ENCODE measurements at regions not wholly inside any gene's neighbourhood (a gene's known extent, or its start where the extent isn't known, plus 50 kb on each side); places are given as distances from the start of the nearest gene placed in this dataset.
"Not testable (repeated sequence)": the region's sequence is repeated elsewhere in the genome, so short reads cannot be mapped to it uniquely, and the experiment has no call there.

DNA sequence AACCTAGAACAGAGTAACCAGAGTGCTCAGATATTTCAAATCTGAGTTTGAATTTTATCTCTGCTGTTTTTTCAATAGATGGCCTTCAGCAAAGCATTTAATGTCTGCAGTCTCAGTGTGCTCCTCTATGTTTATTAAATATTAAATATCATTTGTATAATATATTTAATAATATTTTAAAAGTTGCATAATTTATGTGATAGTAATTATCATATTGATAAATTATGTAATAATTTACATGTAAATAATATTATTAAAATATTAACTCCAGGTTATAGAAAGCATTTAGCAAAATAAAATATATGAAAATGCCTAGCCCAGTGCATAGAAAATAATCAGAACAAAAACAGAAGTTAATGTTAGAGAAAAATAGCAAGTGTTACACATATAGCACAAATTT, 930.0 kb upstream of the SLC35B3 start:
- DNase-seq = no peak

DNA sequence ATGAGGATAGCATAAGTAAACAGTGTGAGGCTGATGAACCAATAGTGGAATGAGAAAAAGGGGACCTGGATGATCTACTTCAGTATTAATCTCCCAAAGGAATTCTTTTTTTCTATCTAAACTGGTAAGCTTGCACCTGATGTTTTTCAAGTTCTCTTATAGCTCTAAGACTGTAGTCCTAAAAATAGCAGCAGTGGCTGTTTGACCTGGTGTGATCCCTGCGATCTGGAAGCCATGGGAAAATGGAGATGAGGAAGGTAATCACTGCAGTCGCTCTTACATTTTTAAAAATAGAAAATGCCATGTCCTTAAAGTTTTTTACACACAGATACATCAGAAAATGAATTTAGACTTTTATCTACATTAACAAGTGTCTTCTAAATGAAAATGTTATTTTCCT, 926.4 kb upstream of the SLC35B3 start:
- DNase-seq = no peak

DNA sequence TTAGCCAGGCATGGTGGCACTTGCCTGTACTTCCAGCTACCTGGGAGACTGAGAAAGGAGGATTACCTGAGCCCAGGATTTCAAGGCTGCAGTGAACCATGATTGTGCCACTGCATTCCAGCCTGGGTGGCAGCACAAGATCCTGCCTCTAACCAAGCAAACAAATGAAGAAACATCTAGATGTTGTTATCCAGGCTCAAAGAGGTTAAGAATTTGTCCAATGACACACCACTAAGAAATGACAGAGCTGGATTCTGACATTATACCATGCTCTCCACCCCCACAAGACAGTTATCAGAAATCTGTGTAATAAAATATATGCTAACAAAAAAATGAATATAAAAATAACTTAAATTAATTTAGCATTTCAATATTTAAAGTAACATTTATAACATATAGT, 925.5 kb upstream of the SLC35B3 start:
- DNase-seq = no peak

DNA sequence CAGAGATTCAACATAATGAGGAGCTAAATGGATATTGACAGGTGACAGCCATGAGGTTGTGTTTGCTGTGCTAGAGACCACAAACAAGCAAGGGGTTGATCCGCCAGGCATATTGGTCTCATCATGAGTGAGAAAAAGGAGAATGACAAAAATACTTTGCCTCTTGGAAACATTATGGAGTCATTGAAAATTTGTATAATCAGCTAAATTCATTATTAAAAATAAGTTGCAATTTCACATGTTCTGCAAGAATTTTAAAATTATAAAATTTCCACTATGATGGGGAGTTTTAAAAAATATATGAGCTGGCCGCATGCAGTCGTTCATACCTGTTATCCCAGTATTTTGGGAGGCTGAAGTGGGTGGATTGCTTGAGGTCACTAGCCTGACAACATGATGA, 912.3 kb upstream of the SLC35B3 start:
- DNase-seq = no peak

DNA sequence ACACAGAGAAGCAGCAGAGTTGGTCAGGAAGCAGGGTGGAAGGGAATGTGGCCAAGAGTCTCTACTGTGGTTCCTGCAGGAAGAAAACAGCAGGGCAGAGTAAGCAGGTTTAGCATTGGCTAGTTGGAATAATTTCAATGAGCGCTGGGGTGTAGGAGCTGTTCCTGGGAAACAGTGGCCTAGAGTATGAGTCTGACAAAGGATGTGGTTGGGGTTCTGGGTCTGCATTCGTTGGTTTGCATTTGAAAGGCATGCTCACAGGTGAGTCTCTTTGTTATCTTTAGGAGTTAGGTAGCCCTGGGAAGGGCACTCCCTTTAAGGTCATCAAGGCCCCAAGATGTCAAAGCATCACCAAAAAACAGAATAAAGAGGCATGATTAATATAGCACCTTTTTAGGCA, 911.6 kb upstream of the SLC35B3 start:
- DNase-seq = no peak

DNA sequence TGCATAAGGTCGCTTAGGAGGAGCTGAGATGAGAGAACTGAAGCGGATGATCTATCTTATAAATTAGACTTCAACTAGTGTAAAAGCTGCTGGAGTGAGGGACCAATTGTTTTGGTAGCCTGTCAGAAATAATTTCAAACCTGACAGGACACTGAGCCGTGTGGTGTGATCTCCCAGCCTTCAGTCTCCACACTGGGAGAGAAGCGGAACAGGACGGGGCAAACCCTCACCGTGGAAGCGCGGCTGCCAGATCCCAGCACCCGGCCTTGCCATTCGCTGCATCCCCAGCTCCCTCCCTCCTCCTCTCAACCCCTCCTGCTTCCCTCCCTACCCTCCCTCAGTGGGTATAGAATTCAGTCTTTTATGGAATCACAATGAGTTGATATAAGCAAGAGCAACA, 900.1 kb upstream of the SLC35B3 start:
- DNase-seq = no peak

DNA sequence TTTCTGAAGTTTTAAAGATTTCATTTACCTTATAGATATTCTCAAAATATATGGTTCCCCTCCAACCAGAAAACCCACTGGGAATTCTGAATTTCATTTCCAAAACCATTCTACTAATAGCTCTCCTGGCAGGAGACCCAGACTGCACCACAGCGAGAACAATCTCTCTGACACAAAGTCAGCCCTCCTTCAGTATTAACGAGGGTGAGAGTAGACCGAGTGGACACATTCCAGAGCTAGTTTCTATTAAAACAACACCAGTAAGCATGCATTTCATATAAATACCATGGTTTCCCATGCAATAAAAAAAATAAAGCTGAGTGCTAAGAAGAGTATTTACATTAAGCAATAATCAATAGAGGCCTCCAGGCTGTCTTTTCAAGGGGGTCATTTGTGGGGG, 899.6 kb upstream of the SLC35B3 start:
- no peak for DNase-seq

DNA sequence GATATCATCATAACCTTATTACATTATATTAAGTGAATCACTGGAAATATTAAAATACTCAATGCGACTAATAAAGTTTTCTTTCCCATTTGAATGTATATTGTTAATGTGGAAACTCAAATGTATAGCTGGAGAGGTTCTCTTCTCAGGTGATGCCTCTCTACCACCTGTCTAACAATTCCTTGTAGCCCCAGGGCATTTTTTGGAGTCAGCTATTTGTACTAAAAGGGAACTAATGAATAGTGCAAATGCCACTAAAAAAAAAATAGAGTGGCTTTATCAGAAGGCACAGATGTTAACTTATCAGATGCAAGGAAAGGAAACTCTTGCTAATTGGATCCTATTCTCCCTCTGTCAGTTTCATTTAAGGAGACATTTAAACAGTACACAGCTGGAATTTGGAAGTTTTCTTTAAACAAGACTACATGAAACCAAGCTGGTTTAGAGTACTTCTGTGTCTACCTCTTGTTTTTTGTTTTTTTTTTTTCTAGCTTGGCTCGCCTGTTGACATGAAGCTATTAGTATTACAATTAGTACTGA, 897.0 kb upstream of the SLC35B3 start:
- DNase-seq = no peak

DNA sequence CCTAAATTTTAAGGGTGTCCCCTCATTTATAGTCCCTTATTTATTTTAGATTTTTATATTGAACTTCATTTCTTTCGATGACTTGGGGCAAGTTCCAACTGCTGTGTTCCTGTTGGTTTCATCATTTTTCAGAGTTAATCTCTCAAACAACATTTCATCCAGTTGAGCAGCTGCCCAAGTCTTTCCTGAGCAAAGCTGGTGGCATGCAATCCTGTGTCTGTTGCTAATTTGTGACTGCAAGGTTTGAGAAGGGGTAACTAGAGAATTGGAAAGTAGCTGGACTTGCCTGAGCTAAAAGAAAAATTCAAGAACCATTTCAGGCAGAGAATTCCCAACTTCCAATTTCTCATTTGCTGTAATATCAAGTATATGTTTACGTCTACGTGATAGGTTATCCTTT, 881.5 kb upstream of the SLC35B3 start:
- no peak for DNase-seq

DNA sequence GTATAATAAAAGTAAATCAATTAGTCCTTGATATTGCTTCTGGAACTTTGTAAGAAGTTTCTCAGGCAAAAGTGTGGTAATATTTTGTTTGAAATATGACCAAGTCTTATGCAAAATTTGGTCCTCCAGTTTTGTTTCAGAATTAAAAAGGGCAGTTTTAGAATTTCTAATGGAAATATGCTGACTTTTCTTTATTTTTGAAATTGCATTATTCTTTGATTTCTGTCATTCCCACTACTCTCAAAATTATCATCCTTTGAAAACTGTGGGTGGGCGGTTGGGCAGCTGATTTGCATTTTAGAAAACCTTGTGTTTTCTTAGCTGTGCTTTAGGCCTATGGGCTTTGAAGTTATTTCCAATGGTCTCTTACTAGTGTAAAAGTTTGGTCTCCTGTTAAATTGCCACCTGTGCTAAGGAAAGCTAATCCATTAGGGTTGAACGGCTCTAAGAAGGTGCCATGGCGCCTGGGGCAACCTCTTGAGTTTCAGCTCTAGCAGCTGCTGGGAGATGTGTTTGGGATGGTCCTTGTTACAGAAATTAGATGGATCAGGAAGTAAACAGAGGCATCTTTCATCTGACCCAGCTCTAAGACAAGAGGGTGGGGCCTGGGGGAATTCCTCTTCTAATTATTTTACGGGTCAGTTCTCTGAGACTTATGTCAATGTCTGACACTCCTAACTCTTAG, 880.8 kb upstream of the SLC35B3 start:
- DNase-seq = no peak

DNA sequence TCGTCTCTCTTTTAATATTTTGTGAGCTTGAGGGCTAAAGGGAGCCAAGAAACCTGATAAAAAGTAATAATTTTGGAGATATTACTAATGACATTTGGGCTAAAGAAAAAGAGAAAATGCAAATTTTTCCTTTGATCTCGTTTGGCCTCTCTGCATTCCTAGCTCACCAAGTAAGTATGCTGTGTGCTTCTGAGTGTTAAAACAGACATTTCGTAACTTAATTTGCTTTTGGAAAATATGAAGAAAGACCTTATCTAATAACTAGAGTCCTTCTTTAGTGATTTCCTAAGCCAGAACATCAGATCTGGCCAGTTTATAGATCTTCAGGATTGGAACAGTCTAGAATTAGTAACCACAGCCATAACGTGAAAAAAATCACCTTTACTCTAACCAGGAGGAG, 872.9 kb upstream of the SLC35B3 start:
- DNase-seq = no peak

DNA sequence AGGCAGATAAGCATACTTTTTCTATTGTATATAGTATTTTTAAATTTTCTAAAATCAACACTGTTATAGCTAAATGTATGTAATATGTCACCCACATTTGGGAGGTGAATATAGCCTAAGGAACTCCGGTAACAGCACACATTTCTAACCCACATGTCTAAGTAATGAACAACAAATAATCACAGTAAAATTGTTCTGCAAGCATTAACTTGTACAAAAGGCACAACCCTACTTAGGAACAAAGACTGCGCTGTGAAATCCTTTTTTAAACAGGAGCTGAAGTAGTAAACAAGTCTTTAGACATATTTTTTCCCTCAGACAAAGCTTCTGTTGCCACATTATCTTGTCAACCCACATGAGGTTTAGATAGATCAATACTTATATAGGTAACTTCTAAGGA, 872.4 kb upstream of the SLC35B3 start:
- DNase-seq = no peak

DNA sequence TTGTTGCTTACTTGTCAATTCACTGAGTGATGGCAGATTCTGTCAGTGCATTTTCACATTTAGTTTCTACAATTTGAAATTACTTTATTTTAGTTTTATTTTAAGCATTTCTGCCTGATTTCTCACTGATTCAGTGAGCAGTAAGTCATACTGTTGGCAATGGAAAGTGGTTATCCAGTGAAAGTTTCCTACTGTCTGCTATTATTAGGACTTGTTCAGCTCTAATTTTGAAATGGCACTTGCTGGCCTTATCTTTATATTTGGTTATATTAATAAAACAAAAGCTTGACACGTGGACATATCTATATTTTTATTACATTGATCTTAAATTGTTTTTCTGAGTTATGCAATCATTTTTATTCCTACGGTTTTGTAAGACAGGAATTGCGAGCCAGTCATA, 871.8 kb upstream of the SLC35B3 start:
- no peak for DNase-seq

DNA sequence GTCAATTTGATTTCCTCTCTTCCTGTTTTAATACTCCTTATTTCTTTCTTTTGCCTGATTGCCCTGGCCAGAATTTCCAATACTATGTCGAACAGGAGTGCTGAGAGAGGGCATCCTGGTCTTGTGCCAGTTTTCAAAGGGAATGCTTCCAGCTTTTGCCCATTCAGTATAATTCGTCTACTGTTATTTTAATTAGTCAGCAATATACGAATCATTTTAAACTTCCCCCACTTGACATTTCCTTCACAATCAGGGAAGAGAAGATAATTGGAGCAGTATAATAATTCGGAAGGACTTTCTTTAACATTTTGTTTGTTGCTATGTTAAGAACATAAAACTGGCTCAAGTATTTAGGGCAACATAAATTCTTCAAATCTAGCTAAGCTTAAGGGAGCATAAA, 860.3 kb upstream of the SLC35B3 start:
- DNase-seq = no peak

DNA sequence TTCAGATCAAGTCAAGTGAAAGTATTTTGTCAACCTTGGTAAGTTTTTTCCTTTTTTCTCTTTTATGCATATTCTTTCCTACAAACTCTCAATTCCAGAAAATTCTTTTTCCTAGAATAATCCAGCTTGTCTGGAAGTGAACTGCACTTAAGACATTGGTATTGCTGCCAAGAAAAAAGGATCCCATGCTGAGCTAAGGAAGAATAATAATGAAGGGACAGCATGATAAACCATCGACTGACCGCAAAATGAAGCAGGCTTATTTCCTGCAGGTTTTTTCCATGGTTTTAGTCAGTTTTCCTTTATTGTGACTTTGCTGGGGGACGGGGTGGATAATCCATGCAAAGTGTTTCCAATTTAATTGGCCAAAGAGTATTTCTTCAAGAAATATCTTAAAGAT, 857.6 kb upstream of the SLC35B3 start:
- DNase-seq = no peak

DNA sequence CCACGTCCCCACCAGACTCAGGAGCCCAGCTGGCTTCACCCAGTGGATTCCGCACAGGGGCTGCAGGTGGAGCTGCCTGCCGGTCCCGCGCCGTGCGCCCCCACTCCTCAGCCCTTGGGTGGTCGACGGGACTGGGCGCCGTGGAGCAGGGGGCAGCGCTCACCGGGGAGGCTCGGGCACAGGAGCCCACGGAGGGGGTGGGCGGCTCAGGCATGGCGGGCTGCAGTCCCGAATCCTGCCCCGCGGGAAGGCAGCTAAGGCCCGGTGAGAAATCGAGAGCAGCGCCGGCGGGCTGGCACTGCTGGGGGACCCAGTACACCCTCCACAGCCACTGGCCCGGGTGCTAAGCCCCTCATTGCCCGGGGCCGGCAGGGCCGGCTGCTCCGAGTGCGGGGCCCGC, 855.0 kb upstream of the SLC35B3 start:
- DNase-seq = not testable (repeated sequence)

DNA sequence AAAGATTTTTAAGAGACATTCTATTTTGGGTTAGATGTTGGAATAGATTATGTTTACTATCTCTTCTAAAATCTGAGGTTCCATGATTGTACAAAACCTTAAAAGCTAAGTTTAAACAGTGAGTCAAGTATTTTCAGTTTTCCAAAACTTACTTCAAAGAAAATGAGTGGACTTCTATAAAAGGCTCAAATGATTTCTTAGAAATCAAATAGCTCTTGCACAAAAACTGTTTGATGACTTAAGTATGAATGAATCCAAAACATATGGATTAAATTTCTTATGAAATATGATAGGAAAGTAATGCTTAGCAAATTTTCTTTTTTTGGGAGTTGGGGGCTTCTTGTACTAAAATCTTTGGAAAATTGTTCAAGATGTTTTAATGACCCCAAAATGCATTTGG, 837.3 kb upstream of the SLC35B3 start:
- no peak for DNase-seq

DNA sequence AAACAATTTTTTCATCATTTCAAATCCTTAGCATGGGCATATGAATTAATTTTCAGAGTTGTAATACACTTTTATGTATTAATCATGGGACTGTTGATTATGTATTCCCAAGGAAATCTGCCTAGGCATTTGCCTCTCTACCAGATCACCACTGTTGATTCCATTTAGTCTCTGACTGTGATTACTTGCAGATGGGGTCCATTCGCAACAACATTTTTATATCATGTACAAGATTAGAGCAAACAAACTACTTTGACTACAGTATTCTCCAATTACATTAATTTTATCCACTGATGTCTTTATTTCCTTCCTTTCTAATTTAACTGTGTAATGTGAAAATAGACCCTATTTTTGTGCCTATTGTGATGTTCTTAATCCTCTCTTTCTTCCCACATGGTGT, 831.4 kb upstream of the SLC35B3 start:
- no peak for DNase-seq

DNA sequence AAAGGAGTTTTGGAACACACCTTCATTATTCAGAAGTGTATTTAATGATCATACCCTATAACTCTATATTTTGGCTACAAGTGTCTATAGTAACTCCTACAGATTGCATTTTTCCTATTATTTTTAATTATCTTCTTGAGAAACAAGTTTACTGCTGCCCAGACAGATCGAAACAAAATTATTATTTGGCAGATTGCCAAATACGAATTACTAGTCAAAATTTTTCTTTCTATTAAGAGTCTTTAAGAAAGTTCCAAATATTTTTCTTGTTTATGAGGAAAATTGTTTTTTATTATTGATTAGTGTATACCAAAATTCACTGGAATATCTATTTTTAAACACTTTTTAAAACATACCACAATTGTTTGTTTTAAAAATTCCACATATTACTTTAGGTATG, 821.9 kb upstream of the SLC35B3 start:
- no peak for DNase-seq

DNA sequence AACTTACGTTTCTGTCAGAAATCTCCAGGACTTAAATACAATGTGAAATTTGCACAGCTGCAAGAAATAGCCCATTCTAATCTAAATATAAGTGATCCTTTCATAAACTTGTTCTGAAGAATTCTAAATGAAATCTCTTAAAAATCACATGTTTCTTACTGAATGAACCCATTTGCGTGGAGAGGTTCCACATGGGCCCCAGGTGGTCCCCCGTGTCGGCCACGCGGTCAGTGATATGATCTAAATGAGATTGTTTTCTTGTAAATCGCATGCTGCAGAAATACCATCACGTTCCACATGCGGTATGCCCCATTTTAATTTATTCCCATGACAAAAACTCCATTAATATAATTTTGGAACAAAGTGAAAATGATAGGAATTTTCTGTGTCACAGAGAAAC, 818.9 kb upstream of the SLC35B3 start:
- DNase-seq = no peak

DNA sequence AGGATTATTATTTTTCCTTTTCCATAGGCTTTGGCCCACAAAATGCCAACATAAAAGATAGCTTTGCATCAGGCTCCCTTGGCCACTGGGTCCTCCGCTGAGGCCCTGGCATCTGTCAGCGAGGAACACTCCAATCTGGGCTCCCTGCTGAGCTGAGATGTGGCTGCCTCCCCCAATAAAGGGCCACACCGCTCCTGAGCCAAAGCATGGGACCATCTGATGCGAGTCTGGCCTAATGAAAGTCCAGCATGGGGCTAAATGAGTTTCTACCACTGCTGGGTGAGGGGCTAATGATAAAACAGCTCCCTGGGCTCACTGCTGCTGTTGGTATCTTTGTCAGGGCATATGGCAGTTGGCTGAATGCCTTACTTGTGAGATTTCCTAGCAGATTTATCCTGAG, 817.5 kb upstream of the SLC35B3 start:
- peak; percentile 3 for DNase-seq

DNA sequence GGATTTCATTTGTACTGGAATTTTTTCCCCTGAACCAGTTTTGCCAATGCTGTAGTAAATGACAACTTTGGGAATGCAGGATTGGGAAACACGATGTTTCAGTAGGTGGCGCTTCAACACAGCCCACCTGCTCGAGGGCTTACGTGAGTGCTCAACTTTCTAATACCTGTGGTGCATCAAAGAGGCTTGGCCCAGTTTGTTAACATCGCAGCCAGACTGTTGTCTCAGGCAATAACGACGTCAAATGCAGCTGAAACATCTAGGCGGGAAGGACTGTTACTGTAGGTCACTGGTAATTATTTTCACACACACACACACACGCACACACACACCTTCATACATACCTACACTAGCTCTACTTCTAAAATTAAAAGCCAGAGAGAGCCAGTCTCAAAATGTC, 815.5 kb upstream of the SLC35B3 start:
- peak; percentile 59 for DNase-seq

DNA sequence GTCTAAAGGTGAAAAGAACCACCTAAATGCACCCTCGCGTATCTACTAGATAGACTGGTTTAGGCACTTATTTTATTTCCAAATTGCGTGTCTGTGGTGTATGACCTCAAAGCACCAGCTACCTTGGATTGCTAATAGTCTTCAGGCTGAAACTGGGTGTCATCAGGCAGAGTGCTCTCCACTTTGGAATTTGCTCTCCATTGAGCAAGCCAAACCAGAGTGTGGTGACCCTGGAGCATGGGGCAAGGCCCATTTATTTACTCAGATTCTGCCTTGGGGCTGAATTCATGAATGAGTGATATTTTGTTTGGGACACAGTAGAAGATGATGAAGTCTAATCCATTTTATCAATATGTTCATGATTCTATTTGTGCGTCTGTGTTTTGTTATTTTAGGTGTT, 812.8 kb upstream of the SLC35B3 start:
- DNase-seq = no peak

DNA sequence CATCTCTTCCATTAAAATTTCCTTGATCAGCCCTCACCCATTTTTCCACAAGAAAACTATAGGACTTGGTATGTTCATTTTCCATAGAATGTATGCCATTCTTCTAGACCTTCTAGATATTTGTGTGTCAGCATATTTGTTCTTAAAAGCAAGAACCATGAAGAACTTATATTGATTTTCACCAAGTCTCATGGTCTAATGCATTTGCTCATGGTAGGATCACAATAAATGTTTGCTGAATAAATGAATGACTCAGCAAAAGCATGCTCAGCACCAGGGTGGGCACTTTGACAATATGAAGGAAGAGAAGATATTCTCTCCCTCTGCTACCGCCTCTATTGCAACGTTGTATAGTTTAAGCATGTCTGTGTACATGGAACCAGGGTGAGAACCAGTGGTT, 805.5 kb upstream of the SLC35B3 start:
- DNase-seq = no peak

DNA sequence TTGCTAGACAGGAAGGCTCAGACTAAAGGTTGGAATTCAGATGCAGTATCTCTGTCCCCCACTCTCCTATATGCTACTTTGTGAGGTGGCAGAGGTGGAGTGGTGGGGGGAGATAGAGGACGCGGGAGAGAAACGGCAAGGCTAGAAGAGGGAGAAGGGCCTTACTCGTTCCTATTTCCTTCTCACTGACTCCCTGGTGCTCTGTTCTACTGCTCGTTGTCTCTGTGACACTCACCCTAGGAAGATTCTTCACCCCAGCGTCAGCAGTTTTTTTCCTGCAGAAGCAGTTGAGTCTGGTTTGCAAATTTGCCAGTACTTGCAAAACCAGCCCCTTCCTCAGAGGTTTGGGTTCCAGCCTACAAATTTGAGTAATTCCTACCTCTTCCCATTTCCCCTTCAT, 801.1 kb upstream of the SLC35B3 start:
- no peak for DNase-seq

DNA sequence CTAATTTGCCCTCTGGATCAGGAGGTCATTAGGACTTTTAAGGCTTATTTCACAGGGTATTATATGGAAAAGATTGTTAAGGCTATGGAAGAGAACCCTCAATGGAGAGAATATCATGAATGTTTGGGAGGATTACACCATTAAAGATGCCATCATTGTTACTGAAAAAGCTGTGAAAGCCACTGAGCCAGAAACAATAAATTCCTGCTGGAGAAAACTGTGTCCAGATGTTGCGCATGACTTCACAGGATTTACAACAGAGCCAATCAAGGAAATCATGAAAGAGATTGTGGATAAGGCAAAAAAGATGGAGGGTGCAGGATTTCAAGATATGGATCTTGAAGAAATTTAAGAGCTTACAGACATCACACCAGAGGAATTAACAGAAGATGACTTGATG, 798.3 kb upstream of the SLC35B3 start:
- no peak for DNase-seq

Measured in NCI-H345 (cell line).